ENCODE measurements at regions not wholly inside any gene's neighbourhood (a gene's known extent, or its start where the extent isn't known, plus 50 kb on each side); places are given as distances from the start of the nearest gene placed in this dataset.

DNA sequence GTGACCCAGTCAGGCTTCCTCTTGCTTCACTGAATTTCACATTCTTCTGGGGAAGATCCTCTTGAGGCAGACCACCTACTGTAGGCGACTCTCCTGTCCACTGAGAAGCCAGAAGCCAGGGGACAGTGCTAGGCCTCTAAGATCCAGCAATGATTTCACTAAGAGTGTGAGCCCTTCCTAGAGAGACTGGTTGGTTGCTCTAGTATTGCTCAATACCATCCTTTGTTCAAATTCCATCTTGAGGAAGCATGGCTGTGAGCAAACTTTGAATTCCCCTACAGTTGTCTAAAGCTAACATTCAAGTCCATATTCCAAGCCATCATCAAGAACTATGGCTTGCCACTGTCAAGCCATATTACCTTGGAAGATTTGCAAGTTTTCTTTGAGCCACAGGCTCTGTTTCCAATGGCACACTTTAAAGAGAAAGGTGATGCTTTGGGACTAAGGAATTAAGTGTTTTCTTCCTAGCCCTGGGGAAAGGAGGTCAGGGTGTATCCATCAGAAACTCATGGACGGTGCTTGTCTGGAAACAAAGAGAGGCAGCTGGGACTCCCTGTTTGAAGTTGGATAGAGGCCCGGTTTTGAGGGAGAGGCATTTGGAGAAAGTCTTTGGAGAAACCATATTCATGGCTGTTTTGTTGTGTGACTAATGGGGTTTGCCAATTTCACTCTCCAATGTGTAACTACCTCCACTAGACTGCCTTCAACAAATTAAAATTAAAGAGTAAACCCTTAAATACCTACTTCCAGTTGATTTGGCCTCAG is 1217.9 kb downstream of the VRK1 start:
- dilution Hi-C loops (cut with HindIII; ENCODE audit: low sequenced_read_pairs, unreplicated experiment): no loop called here
- Histone ChIP-seq H3K4me3 (ENCODE audit: insufficient read depth, low read depth, low read length) (no peak overlapping the region), H3K56ac (ENCODE audit: extremely low read depth, insufficient read depth, low read length) (no peak overlapping the region)

More for the DNA sequence above, 1217.9 kb downstream of the VRK1 start:
- Histone ChIP-seq H4K20me1 (ENCODE audit: insufficient read depth, low read length) (no peaks in the 10 kb centered on the region), H2AK5ac (ENCODE audit: low read depth, low read length) (no peak overlapping the region), H4K8ac (ENCODE audit: low read depth in 2 of 2, low read length in 2 of 2) (no peak overlapping the region), H4K5ac (ENCODE audit: low read depth, low read length) (no peak overlapping the region), H3K4ac (ENCODE audit: low read depth, low read length) (no peak overlapping the region), H3K4me1 (ENCODE audit: control insufficient read depth, insufficient read depth, low read length) (no peaks in the 10 kb centered on the region), H2BK15ac (ENCODE audit: low read depth, low read length) (no peak overlapping the region), H2AK9ac (replicated peaks; ENCODE audit: low read depth, low read length, poor library complexity) (no peak overlapping the region), H2BK20ac (ENCODE audit: low read depth, low read length) (no peak overlapping the region), H3K27ac (ENCODE audit: insufficient read depth, low read length) (no peak overlapping the region), H3K18ac (ENCODE audit: low read depth, low read length) (no peak overlapping the region), H3K27me3 (ENCODE audit: control insufficient read depth, insufficient read depth, low read length) (no peaks in the 10 kb centered on the region), H3K9ac (ENCODE audit: low read depth, low read length) (no peak overlapping the region), H4K91ac (ENCODE audit: insufficient read depth, low read depth, low read length) (no peak overlapping the region), H2BK120ac (ENCODE audit: low read depth, low read length) (no peak overlapping the region), H3K9me3 (ENCODE audit: control insufficient read depth, insufficient read depth, low read length) (peaks cover 11% of the 10 kb centered on the region), H3K14ac (replicated peaks; ENCODE audit: low read depth, low read length) (no peak overlapping the region), H3K23ac (ENCODE audit: low read depth, low read length) (no peak overlapping the region), H2BK5ac (ENCODE audit: low read depth, low read length, poor library complexity, severe bottlenecking) (no peak overlapping the region), H2AFZ (replicated peaks; ENCODE audit: low read length, poor library complexity) (no peak overlapping the region), H3K79me1 (ENCODE audit: low read depth in 1 of 2, low read length in 2 of 2) (no peaks in the 10 kb centered on the region), H3K4me2 (ENCODE audit: low read depth, low read length) (no peak overlapping the region), H3K9me1 (ENCODE audit: insufficient read depth, low read length) (no peaks in the 10 kb centered on the region), H3K36me3 (ENCODE audit: control insufficient read depth, insufficient read depth, low read length) (no peaks in the 10 kb centered on the region)
- ATAC-seq (ENCODE audit: low read depth): no peak
- in situ Hi-C loops (cut with MboI; ENCODE audit: low sequenced_read_pairs): no loop called here
- no TSS peak for BruUV-seq (replicated peaks)
- WGBS, 2 experiments (ENCODE audit: extremely low coverage in 2 of 2, insufficient read length in 1 of 2): 20% methylated on average over 1 of the region's 3 CpGs; no CpG with 5 or more reads in 1 of the 2 experiments
- ChIA-PET POLR2A (ENCODE audit: unreplicated experiment) (no interaction called here), CTCF (no interaction called here)
- no peak for TF ChIP-seq RFX5 (IDR thresholded peaks at IDR 0.05; ENCODE audit: low read depth, low read length)
- TF ChIP-seq CHD1 (IDR thresholded peaks at IDR 0.05; ENCODE audit: low read depth, low read length): no peak
- no peak for TF ChIP-seq MAFK (IDR thresholded peaks at IDR 0.05; ENCODE audit: low read depth, low read length)
- no peak for TF ChIP-seq USF2 (IDR thresholded peaks at IDR 0.05; ENCODE audit: low read depth, low read length)
- no peak for TF ChIP-seq NFE2L2 (IDR thresholded peaks at IDR 0.05; ENCODE audit: low read depth, low read length)
- TF ChIP-seq RAD21 (IDR thresholded peaks at IDR 0.05; ENCODE audit: low read length): no peak
- TF ChIP-seq ELK1 (IDR thresholded peaks at IDR 0.05; ENCODE audit: borderline replicate concordance, low read depth, low read length): no peak
- TF ChIP-seq MXI1 (IDR thresholded peaks at IDR 0.05; ENCODE audit: borderline replicate concordance, low read depth, low read length): no peak
- TF ChIP-seq, protein P1, sequence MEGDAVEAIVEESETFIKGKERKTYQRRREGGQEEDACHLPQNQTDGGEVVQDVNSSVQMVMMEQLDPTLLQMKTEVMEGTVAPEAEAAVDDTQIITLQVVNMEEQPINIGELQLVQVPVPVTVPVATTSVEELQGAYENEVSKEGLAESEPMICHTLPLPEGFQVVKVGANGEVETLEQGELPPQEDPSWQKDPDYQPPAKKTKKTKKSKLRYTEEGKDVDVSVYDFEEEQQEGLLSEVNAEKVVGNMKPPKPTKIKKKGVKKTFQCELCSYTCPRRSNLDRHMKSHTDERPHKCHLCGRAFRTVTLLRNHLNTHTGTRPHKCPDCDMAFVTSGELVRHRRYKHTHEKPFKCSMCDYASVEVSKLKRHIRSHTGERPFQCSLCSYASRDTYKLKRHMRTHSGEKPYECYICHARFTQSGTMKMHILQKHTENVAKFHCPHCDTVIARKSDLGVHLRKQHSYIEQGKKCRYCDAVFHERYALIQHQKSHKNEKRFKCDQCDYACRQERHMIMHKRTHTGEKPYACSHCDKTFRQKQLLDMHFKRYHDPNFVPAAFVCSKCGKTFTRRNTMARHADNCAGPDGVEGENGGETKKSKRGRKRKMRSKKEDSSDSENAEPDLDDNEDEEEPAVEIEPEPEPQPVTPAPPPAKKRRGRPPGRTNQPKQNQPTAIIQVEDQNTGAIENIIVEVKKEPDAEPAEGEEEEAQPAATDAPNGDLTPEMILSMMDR (conservative IDR thresholded peaks at IDR 0.05; ENCODE audit: low read depth, low read length): no peak
- no peak for TF ChIP-seq FOS (IDR thresholded peaks at IDR 0.05; ENCODE audit: low read depth, low read length)
- TF ChIP-seq SMC3 (IDR thresholded peaks at IDR 0.05; ENCODE audit: low read depth, low read length): no peak
- TF ChIP-seq POLR2A (IDR thresholded peaks at IDR 0.05; ENCODE audit: low read depth, low read length): no peak
- intact Hi-C loops (cut with micrococcal nuclease): no loop called here
- DNase-seq: no peak

All from IMR-90 (cell line).